GM21381 (cell line): ENCODE measurements at regions not wholly inside any gene's neighbourhood (a gene's known extent, or its start where the extent isn't known, plus 50 kb on each side); places are given as distances from the start of the nearest gene placed in this dataset.
"Not testable (repeated sequence)": the region's sequence is repeated elsewhere in the genome, so short reads cannot be mapped to it uniquely, and the experiment has no call there.

ENCODE experiments used
- ATAC-seq: cut with Tn5 transposase; IDR thresholded peaks from one replicate; pipeline ENCODE4 v1.9.1; 2021; ENCODE audit warnings: mild to moderate bottlenecking, moderate library complexity; ENCODE audit not compliant: unreplicated experiment

GRCh38 chrX:81348388-81348787 is 146.5 kb downstream of the SH3BGRL start:
- no peak for ATAC-seq

GRCh38 chrX:81354954-81355353 is 153.1 kb downstream of the SH3BGRL start:
- ATAC-seq, result no peak

DNA sequence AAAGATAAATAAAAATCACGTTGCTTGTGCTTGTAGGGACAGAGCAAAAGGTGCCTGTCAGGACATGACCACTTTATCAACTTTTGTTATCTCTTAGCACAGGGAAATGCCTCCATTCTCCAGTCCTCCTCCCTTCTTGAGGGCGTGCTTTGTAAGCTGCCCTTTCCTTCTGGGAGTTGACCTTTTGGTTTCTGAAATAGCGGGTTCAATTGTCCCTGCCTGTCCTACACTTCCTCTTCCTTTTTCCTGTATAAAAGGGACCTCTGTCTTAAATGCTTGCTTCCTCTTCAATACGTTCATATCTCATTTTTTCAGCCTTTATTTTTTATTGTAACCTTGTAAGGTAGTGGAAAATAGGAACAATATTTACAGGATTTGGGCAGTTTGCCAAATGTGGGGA is 153.5 kb downstream of the SH3BGRL start:
- no peak for ATAC-seq

GRCh38 chrX:81367291-81367690 is 165.4 kb downstream of the SH3BGRL start:
- ATAC-seq, result no peak

DNA sequence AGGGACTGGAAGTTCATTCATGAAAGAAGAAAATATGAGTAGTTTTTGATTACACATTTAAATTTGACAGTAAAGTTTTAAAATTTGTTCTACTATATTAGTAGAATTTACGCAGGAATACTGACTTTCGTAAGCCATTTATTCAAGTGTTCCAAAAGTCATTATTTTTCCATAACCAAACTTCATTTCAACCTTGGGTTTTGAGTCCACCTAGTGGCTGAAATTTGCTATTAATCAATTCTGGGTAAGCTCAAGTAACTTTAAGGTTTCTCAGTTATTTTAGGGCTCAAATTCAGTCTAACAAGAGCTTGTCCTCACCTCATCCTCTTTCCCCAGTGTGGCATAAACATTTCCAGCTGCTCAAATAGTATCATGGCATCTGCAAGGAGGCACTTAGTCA is 175.4 kb downstream of the SH3BGRL start:
- ATAC-seq, result no peak

DNA sequence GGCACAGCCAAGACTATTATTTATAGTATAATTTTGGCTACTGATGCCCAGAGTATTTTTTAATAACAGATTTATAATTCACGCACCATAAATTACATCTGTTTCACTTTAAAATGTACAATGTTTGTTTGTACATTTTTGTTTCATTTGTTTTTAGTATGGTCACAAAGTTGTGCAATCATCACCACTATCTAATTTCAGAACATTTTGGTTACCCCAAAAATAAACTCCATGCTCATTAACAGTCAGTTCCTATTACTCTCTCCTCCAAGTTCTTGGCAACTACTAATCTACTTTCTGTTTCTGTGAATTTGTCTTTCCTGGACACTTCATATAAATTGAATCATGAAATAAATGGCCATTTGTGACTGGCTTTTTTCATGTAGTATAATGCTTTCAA is 176.7 kb downstream of the SH3BGRL start:
- no peak for ATAC-seq

- ATAC-seq, result peak; percentile 75
Measured at GRCh38 chrX:81390237-81390636, 188.3 kb downstream of the SH3BGRL start.

DNA sequence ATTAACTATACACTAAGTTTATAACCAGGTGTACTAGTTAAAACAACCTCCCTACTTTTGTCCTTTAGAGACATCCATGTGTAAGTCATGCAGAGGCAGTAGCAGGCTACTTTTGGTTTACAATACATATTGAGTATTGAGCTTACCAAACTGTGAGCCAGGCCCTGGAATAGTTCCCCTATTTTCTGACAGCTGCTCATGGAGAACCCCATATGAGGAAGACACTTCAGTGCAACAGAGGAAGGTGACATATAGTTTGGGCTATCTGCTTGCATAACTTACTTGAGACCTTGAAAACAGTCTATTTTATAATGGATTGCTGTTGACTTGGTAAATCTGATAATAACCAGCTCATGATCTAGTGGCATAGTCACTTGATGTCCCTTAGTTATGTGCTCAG is 190.5 kb downstream of the SH3BGRL start:
- ATAC-seq, result no peak

GRCh38 chrX:81405781-81406180 is 203.9 kb downstream of the SH3BGRL start:
- ATAC-seq, result no peak

DNA sequence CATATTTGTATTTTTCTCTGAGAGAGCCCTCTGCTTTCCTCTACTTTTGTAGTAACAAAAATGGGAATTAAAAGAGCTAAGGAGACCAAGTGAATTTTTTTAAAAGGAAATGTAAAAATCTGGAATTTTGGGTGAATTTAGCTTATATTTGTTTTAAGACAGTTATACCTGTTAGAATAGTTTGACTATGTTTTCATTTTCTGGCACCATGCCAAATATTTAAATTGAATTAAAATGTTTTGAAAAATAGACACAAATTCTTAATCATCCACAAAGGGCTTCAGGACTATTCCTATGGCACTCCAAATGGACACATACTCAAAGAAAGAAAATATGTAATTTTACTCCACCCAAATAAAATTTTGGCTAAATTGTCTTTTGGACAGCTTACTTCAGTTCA is 209.6 kb downstream of the SH3BGRL start:
- no peak for ATAC-seq

- ATAC-seq, result no peak
Measured at GRCh38 chrX:81412428-81412827, 210.5 kb downstream of the SH3BGRL start.

DNA sequence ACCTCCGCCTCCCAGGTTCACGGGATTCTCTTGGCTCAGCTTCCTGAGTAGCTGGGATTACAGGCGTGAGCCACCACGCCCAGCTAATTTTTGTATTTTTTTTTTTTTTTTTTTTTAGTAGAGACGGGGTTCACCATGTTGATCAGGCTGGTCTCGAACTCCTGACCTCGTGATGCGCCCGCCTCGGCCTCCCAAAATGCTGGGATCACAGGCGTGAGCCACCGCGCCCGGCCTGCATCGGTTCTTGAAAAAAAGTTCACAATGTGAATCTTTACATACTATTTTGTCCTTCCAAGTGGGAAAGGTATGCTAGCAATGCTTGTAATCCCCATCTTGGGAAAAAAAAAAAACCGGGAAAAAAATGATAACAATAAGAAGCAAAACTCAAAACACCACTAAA is 211.0 kb downstream of the SH3BGRL start:
- ATAC-seq, result not testable (repeated sequence)

DNA sequence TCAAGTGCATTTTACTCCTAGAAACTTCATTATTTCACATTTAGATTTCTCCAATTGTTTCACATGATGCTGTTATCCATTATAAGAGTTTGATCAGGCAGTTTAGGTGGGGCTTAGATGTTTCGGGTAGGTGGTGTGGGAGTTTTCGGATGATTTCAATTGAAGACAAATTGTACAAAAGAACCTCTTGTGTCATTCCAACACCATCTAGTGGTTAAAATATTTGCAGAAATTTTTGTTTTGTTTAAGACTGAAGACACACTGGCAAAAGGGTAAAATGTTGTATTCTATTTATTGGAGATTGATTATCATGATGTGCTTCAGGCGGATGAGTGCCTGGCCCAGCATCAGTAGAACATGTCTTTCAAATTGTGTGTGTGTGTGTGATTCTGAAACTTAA is 212.7 kb downstream of the SH3BGRL start:
- no peak for ATAC-seq
